Endothelial cell of umbilical vein (primary cell): ENCODE measurements at regions not wholly inside any gene's neighbourhood (a gene's known extent, or its start where the extent isn't known, plus 50 kb on each side); places are given as distances from the start of the nearest gene placed in this dataset.

Experiments used
- EZH2 ChIP-seq: IDR thresholded peaks from 2 replicates; pipeline ENCODE4 v1.6.1; 2012; ENCODE audit warnings: borderline replicate concordance, low read depth, mild to moderate bottlenecking, moderate library complexity, low read length, inconsistent platforms; ENCODE audit not compliant: severe bottlenecking
- FOS ChIP-seq: IDR thresholded peaks from 2 replicates; pipeline ENCODE4 v1.6.1; 2011; ENCODE audit warnings: mild to moderate bottlenecking, low read length, moderate library complexity, borderline replicate concordance; ENCODE audit not compliant: insufficient read depth
- GATA2 ChIP-seq: IDR thresholded peaks from 2 replicates; pipeline ENCODE4 v1.7.0; 2011; ENCODE audit warnings: low read depth, mild to moderate bottlenecking, moderate library complexity, mixed read lengths, low read length; ENCODE audit not compliant: insufficient read length, insufficient read depth
- POLR2A ChIP-seq: IDR thresholded peaks from 2 replicates; pipeline ENCODE4 v1.6.1; 2012; ENCODE audit warnings: low read depth, mild to moderate bottlenecking, control low read depth, low read length
- POLR2AphosphoS5 ChIP-seq: IDR thresholded peaks from 2 replicates; pipeline ENCODE4 v1.6.1; 2012; ENCODE audit warnings: low read depth, mild to moderate bottlenecking, control low read depth, low read length, moderate library complexity; ENCODE audit not compliant: insufficient read depth
- TF ChIP-seq, protein P1 (sequence below), 2 donors: IDR thresholded peaks; 1 replicate in 1 of 2; 2 replicates in 1 of 2; pipeline ENCODE4 v1.5.1; 2011; ENCODE audit warnings: low read length in 2 of 2, mild to moderate bottlenecking in 2 of 2, moderate library complexity in 2 of 2, control low read depth in 1 of 2, inconsistent platforms in 1 of 2, low read depth in 1 of 2; ENCODE audit not compliant: insufficient read depth in 1 of 2; ENCODE audit errors: extremely low read depth in 1 of 2
- TF ChIP-seq, protein P2 (sequence below): IDR thresholded peaks from 2 replicates; pipeline ENCODE4 v1.6.1; 2011; ENCODE audit not compliant: insufficient read depth, insufficient read length

DNA sequence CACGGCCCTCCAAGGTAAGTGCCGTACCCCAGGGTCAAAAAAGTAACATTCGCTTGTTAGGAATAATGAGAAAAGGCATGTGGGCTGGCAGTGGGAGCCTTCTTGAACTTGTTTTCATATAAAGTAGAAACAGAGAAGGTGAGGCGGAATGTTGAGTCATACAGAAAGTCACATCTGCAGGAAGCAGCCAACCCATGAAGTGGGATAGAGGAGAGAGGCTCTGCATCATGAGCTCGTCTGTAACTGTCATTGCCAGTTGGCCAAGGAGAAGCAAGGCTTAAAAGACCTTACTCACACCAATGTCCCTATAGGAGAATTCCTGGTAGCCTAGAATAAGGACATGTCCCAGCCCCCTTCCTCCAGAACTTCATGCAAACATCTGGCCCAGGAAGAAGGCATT, 253.3 kb downstream of the BUD13 start:
- TF ChIP-seq, protein P1, sequence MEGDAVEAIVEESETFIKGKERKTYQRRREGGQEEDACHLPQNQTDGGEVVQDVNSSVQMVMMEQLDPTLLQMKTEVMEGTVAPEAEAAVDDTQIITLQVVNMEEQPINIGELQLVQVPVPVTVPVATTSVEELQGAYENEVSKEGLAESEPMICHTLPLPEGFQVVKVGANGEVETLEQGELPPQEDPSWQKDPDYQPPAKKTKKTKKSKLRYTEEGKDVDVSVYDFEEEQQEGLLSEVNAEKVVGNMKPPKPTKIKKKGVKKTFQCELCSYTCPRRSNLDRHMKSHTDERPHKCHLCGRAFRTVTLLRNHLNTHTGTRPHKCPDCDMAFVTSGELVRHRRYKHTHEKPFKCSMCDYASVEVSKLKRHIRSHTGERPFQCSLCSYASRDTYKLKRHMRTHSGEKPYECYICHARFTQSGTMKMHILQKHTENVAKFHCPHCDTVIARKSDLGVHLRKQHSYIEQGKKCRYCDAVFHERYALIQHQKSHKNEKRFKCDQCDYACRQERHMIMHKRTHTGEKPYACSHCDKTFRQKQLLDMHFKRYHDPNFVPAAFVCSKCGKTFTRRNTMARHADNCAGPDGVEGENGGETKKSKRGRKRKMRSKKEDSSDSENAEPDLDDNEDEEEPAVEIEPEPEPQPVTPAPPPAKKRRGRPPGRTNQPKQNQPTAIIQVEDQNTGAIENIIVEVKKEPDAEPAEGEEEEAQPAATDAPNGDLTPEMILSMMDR (IDR thresholded peaks at IDR 0.05; ENCODE audit: extremely low read depth in 1 of 2, insufficient read depth in 1 of 2, low read depth in 1 of 2, low read length in 2 of 2), result no peak
- TF ChIP-seq POLR2A (no peak), EZH2 (no peak), POLR2AphosphoS5 (no peak), GATA2 (no peak), FOS (no peak)
- TF ChIP-seq, protein P2, sequence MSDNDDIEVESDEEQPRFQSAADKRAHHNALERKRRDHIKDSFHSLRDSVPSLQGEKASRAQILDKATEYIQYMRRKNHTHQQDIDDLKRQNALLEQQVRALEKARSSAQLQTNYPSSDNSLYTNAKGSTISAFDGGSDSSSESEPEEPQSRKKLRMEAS, result no peak
